Hematopoietic multipotent progenitor cell treated with erythropoietin and hydrocortisone succinate and interleukin-3 and kit ligand, for 4 days (in vitro differentiated cells): ENCODE measurements at regions not wholly inside any gene's neighbourhood (a gene's known extent, or its start where the extent isn't known, plus 50 kb on each side); places are given as distances from the start of the nearest gene placed in this dataset.
"Not testable (repeated sequence)": the region's sequence is repeated elsewhere in the genome, so short reads cannot be mapped to it uniquely, and the experiment has no call there.

Experiments
- DNase-seq: peaks from one replicate; pipeline ENCODE4 v3.0.0-alpha.2; 2015

DNA sequence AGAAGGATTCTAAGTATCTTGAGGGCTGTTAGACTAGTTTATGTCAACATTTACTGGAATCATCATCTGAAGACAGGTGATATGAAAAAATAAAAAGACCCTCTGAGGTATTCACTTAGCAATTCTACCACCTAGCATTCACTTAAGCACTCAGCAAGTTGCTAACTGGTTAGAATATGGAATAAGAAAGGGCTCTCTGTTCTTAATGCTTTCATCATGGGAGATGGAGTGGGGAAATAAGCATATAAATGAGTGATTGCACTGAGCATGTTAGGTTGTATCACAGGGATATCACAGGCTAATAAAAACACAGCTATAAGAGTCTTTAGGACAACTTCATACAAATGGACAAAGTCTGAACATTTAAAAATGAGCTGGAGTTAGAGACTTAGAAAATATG, 1238.8 kb downstream of the CDH11 start:
- DNase-seq = no peak

DNA sequence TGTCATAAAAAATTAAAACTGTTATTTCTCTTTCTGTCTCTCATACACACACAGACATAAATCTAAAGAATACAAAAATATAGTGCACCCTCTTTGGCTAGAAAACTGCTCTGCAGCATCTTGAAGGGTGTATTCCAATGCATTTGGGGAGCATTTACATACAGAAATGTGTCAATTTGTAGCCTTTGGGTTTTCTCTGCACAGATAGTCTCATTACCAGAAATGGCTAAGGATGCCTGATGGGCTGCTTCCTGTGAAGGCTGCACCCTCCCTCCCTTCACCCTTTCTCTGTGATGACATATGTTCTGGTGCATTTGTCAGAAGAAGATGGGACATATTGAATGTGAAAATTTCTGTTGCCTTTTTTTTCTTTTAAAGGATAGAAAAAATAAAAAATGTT, 1239.3 kb downstream of the CDH11 start:
- DNase-seq = no peak

DNA sequence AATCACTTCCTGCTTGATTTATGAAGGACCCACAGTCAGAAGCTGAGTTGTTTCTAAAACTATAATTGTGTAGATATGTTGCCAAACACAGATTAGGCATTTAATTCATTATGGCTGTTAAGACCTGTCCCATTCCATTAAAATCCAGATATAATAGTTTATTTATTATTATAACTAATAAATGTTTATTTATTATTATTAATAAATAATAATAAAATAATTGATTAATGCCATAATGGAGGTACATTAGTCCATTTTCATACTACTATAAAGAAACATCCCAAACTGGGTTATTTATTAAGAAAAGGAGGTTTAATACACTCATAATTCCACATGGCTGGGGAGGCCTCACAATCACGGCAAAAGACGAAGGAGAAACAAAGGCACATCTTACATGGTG, 1240.9 kb downstream of the CDH11 start:
- DNase-seq = no peak

DNA sequence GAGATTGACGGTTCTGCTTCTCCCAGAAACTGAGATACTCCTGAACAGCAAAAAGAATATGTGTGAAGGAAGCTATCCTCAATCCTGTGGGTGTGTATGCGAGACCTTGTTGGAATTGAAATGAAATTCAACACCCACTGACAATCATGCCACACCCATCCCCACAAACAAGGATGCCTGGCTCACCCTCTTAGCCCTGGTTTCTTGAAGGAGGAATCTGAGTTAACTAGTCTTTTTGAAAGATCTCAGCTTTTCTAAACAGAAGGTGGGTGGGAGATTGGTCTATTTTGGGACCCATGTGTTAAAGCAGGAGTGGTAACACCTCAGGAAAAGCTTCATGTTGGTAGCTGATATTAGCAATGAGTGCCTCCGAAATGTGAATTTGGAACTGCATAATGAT, 1244.5 kb downstream of the CDH11 start:
- no peak for DNase-seq

DNA sequence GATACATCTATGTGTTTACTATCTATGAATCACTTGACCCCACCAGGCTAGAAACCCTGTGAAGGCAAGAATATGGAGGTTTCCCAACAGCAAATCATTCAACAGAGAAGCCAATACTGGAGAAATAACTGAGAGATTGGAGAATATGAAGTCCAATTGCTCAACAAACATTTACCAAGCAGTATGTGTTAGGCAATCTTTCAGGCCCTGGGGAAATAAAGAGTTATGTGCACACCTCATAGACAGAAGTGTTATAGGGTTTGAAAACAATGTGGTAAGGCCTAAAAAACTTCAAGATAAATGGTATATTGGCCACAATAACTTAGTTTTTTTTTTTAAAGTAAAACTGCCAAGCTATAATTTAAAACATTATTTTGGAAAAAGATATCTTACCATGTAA, 1245.8 kb downstream of the CDH11 start:
- no peak for DNase-seq

DNA sequence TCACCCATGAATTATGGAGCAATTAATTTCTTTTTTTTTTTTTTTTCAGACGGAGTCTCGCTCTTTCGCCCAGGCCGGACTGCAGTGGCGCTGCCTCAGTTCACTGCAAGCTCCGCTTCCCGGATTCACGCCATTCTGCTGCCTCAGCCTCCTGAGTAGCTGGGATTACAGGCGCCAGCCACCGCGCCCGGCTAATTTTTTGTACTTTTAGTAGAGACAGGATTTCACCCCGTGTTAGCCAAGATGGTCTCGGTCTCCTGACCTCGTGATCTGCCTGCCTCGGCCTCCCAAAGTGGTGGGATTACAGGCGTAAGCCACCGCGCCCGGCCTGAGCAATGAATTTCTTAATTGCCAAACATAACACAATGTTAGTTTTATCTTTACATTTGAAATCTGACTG, 1261.2 kb downstream of the CDH11 start:
- not testable (repeated sequence) for DNase-seq

DNA sequence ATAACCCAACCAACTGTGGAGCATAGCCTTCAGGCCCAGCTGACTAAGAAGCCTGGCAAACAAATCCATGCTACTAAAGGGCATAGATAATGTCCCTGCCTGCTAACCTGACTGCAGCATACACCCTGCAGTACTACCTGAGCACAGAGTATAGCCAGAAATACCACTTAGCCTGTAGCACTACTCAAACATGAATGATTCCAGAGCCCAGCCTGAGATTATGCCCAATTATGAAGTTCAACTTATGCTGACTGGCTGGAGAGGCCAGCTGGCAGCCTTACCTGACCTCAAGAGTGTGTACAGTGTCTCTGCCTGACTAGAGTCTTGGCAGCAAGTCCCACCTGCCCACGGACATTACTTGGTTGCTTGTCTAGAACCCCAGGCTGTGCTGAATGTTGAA, 1265.3 kb downstream of the CDH11 start:
- no peak for DNase-seq

DNA sequence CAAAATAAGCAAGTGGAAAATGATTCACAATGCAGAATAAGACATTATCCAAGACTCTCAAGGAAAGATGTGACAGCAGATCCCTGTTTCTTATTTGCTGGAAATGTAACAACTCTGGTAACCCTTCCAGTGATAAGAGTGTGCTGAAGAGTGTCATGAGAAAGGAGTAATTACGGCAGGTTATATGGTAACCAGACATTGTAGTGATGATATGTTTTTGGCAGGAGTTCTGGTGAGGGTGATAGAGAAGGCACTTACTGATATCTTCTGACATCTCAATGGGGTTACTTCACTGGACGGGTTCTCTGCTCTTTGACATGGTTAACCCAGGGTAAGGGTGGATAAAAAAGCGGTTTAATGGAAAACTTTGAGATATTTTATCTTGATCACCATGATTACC, 1270.9 kb downstream of the CDH11 start:
- no peak for DNase-seq

DNA sequence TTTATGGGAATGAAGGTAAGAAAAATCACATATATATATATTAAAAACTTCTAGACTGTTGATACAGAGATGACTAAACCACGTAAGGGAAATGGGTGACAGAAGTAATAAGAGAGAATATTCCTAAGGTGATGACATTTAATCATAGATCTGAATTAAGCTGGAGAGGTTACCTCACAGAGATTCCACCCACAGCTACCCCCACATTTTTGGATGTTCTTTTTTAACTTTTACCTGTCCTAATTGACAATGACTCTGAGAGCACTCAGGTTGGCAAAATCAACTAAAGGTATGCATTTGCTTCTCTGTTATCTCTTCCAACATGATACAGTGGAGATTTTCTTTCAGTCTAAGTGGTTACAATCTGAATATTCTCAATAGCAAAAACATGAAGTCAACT, 1280.6 kb downstream of the CDH11 start:
- no peak for DNase-seq

DNA sequence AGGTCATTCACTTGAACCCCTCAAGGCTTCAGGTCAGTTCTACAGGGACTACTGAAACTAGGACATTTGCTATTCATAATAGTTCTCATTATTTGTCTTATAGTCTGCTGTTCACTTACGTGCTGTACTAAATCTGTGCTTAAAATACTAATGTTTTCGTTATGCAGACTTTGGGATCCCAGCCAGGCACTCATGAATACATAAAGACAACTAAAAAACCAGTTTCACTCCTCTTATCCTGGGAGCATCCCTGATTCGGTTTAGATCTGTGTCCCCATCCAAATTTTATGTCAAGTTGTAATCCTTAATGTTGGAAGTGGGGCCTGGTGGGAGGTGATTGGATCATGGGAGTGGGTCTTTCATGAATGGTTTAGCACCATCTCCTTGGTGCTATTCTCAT, 1291.8 kb downstream of the CDH11 start:
- no peak for DNase-seq

DNA sequence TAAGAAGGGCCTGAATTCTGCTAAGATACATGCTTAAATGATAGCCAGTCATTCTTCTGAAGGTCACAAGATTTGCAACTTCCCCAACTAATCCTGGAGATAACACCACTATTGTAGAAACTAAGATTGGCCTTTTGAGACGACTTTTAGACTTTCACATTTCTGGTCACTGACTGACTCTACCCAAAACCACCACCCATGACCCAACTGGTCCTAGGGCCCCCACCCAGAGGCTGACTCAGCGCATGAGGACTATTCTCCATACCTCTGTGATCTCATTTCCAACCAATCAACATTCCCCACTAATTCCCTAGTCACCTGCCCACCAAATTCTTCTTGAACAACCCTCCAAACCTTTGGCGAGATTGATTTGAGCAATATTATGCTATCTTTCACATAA, 1299.0 kb downstream of the CDH11 start:
- DNase-seq = no peak

DNA sequence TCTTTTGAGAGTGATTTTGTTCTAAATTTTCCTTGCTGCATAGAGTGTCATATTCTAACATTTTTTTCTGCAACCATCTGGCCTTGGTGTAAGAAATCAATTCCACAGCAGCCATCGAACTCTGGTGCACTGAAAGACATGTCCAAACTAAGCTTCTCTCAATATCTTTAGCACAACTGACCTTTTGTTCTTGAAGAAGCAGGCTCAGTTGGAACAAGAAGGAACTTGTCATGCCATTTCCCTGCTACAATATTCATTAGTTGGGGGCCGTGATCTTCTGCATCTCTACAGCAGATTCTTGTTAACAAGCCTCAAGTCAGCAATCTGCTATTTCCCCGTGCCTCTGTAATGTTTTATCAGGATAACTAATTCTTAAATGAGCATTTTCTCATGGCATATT, 1305.6 kb downstream of the CDH11 start:
- no peak for DNase-seq

DNA sequence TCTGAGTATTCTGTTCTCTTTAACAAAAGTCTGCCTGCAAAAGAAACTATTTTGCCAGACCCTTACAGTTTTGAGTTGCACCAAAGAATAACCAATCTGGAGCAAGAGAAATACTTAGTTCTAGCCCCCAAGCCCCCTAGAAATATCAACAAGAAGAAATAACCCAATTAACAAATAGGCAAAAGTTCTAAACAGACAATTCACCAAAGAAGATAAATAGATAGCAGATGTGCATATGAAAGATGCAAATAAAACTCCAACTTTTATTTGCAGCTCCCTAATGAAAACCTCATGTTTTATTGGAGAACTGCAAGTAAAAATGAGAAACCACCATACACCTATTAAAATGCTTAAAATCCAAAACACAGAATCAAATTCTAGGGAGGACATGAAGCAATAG, 1308.0 kb downstream of the CDH11 start:
- no peak for DNase-seq

DNA sequence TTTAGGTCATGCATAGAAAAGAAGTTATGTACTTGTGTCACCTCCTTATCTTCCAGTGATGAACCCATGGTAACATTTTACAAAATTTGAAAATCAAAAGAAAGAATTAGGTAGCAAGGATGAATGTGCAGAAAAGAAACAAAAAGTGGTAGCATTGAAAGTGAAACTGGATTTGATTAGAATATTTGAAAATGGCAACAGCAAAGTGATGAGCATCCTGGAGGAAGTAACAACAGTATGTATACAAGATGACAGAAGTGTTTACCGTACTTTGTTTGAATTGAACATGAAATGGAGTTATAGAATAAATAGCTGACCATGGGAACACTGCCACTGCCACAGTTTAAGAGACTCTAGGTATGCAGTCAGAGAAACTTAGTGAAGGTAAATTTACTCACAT, 1313.1 kb downstream of the CDH11 start:
- DNase-seq = no peak

DNA sequence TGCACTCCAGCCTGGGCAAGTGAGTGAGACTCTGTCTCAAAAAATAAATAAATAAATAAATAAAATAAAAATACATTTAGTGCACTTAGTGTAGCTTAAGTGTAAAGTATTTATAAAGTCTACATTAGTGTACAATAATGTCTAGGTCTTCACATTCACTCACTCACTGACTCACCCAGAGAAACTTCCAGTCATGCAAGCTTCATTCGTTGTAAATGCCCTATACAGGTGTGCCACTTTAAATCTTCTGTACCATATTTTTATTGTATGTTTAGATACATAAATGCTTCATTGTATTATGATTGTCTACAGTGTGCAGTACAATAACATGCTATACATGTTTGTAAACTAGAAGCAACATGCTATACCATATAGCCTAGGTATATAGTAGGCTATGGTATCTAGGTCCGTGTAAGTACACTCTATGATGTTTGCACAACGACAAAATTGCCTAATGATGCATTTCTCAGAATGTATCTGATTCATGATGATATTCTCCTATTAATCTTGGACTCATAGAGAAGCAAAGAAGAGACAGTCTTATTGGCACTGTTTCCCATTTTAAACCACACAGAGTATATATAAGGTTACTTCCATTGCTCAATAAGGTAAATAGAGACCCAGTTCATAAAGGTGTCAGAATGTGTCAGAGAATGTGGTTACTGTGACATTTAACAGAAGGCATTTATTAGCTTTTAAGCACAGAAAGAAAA, 1314.9 kb downstream of the CDH11 start:
- no peak for DNase-seq

DNA sequence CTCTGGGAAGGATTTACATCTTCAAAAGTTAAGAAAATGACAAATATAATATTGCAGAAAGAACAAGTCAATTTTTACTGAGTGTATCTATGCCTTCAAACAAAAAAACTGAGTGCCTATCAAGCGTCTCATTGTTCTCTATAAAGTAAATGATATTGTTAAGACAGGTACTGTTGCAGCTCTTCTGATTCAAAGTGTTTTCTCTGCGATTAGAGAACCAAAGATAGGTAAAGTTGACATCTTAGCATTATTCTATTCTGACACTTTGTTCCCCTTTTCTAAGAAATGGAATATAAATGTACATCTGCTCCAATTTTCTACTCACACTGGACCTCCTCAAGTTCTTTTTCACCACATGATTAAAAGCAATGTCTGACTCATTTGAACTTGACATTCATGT, 1317.7 kb downstream of the CDH11 start:
- no peak for DNase-seq

DNA sequence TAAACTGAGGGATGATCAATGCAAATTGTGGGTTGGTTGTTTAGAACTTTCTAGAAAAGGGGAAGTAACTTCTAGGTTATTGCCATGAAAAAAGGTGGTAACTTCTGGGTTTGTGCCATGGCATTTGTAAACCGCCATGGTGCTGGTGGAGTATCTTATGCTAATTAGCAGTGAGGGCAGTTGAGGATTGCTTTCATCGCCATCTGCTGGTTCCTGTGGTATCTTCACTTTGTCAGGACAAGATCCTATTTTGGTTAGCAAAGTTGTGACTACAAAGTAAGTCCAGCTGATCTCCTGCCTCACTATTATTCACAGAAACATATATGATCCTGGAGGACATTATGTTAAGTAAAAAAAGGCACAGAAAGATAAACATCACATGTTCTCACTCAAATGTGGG, 1332.3 kb downstream of the CDH11 start:
- peak; percentile 7 for DNase-seq

DNA sequence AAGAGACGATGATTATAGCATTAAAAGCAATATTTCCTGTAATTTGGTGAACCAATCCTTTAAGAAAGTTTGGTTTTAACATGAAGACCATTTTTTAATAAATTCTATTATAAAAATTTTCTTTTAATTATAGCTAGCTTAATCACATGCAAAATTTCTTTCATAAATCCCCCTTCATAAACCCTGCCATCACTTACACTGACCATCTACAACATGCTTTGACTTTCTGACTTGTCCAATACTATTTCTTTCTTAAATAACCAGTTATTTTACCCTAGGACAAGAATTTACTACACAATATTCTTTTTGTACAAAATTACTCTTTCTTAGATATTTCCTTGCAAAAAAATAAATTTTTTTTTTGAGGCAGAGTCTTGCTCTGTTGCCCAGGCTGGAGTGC, 1334.8 kb downstream of the CDH11 start:
- DNase-seq = peak; percentile 7

DNA sequence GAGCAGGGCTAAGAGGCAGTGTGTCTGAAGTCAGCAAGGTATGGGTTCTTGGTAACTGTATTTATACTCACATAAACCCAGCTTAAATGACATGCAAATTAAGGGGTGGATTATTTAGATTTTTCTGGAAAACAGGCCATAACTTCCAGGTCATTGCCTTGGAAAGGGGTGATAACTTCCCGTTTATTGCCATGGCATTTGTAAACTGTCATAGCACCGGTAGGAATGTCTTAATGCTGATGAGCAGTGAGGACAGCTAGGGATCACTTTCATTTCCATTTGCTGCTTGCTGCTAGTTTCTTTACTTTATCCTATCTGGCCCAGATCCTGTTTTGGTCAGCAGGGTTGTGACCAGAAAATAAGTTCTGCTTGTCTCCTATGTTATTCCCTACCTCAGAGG, 1336.7 kb downstream of the CDH11 start:
- DNase-seq = no peak

DNA sequence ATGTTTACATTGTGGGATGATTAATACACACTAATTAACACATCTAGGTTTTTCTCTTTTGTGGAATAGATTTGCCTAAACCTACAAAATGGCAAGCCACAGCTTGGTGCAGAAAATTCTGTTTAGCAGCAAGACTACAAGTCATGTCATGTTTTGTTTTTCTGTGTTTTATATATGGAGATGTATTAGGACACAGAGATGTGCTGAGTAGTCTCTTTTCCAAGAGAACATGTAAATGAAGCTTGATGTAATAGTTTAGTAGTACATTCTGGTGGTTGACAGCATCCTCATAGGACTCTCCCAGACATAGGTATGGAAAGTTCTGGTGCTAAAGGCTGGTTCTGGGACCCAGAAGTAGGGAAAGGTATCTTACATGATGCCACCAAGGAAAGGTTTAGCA, 1345.4 kb downstream of the CDH11 start:
- no peak for DNase-seq

DNA sequence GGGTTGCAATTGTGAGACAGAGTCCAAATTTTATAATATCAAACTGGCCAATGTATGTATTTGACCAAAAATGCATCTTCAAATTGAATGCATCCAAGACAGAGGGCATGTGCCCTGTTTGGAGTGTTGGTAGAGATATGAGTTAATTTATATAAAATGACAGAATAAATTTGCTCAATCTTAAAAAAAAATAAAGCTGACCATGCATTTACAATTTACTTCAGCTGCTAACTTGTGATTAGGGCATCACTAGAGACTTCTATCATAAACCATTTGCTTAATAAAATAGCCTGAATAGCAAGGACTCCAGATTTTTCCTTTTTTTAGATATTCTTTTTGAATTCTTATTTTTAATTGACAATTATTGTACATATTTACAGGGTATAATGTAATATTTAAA, 1345.8 kb downstream of the CDH11 start:
- DNase-seq = no peak

DNA sequence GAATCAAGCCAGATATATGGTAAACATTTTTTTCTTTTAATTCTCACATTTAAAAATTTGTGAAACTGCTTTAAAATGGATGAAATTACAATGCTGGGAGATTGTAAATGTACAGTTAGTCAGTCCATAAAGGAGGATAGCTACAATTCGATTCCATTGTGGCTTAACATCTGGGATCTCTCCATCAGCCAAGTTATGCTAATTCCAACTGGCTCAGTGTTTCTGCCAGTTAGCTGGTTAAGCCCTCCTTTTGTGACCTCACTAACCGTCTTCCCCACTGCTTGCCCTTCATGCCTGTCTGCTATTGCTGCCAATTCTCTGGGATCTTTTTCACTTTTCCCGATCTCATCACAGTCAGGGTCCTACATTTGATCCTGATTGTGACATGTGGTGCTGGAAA, 1347.6 kb downstream of the CDH11 start:
- no peak for DNase-seq

DNA sequence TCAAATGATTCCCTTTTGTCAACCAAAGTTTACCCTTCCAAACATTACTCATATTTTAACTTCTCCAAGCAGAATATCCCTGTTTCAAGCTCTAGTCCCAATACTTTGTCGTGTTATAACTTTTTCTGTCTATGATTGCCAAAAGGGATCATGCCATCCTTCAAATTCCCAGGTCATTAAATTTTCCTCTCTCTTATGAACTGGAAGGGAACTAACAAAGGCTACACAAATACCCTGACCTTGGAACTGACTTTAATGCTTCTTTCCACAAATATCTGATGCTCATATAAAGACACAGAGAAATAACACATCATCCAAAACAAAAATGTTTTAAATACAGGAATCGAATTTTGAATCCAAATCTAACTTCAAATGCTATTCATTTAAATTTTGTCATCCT, 1352.7 kb downstream of the CDH11 start:
- DNase-seq = no peak

DNA sequence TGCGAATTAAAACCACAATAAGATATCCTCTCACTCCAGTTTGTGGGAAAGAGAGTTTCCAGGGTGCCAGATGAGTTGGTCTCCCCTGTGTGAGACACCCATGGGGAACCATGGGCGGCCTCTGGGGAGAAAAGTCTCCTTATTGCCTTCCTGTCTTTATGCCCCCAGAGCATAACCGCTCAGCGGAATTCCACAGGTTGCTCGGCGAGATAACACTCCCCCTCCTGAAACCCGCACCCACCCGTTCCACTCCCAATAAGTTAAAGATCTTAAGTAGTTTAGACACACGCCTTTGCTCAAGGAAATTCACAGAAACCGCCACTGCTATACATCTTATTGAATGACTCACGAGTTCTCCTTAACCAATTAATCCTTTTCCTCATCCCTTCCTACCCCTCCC, 1361.6 kb downstream of the CDH11 start:
- DNase-seq = not testable (repeated sequence)

DNA sequence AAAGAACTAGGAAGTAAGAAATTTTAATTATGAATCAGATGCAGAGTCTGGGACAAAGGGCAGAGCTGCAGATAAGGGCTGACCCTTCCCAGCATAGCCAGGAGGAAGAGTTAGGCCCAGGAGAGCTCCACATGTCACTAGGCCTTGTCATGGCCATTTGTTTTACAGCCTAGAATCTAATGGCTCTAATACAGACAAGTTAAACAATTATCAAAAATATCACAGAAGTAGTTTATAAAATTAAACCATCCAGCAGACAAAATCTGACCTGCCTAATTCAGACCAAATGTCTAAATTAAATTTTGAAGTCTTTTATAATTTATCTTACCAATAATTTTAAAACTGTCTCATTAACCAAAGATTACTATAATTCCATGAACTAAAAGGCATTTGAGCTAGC, 1369.5 kb downstream of the CDH11 start:
- no peak for DNase-seq

DNA sequence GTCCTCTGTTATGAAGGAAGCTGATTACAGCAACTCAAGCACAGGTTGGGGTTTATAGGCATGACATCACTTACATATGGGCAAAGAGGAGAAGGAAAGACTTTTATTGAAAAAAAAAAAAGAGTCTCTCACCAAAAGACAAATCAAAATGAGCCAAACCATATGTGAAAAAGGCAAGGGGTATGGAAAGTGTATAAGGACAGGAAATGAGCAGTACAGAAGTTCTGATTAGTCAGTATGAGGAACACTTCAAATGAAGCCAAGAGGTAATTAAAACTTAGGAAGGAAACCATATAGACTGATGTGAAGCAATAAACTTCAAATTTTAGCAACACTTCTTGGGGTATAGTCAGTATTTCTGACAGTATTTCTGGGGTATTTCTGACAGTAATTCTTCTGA, 1372.6 kb downstream of the CDH11 start:
- no peak for DNase-seq
